CD4-positive, alpha-beta T cell (primary cell): ENCODE measurements at regions not wholly inside any gene's neighbourhood (a gene's known extent, or its start where the extent isn't known, plus 50 kb on each side); places are given as distances from the start of the nearest gene placed in this dataset.

Experiments used
- ATAC-seq: fragments of 200-7000 bp; cut with Tn5 transposase; one replicate; pipeline ENCODE4 v1.10.0; 2022; ENCODE audit warnings: mild to moderate bottlenecking; ENCODE audit not compliant: poor library complexity
- CTCF ChIA-PET: fragments of 350-600 bp; sonication (Branson Sonifier 250); formaldehyde crosslinking; loops from one replicate; lab custom pipeline; 2021; ENCODE audit warnings: antibody characterized with exemption, inconsistent platforms; lab: Charles Lee
- POLR2A ChIA-PET: fragments of 350-600 bp; sonication (Branson Sonifier 250); formaldehyde crosslinking; loops from one replicate; lab custom pipeline; 2021; ENCODE audit warnings: antibody characterized with exemption, inconsistent platforms; lab: Charles Lee
- DNase-seq, 14 experiments: peaks; one replicate each; pipeline ENCODE4 v3.0.0-alpha.2; 2013 to 2020; ENCODE audit warnings: mixed read lengths in 2 of 14
- H3K27ac ChIP-seq, 2 donors: one replicate each; pipeline versions ENCODE4 v1.5.1 to v1.7.0; 2013; ENCODE audit warnings: low read length in 2 of 2, low read depth in 1 of 2, mild to moderate bottlenecking in 1 of 2
- H3K27me3 ChIP-seq, 2 experiments: 1 replicate in 1 of 2; 2 replicates in 1 of 2; pipeline versions ENCODE4 v1.6.1 to v1.7.0; 2013; ENCODE audit warnings: low read length in 2 of 2, control low read depth in 1 of 2, mild to moderate bottlenecking in 1 of 2, moderate library complexity in 1 of 2; ENCODE audit not compliant: insufficient read depth in 2 of 2, control insufficient read depth in 1 of 2
- H3K36me3 ChIP-seq: one replicate; pipeline ENCODE4 v1.6.1; 2013; ENCODE audit warnings: low read length, control low read depth; ENCODE audit not compliant: insufficient read depth
- H3K4me1 ChIP-seq: one replicate; pipeline ENCODE4 v1.6.1; 2013; ENCODE audit warnings: low read length, control low read depth; ENCODE audit not compliant: insufficient read depth
- H3K4me3 ChIP-seq: one replicate; pipeline ENCODE4 v1.5.1; 2013; ENCODE audit warnings: mild to moderate bottlenecking, low read length, moderate library complexity
- H3K9me3 ChIP-seq, 2 experiments: 1 replicate in 1 of 2; 2 replicates in 1 of 2; pipeline versions ENCODE4 v1.6.1 to v1.7.0; 2013; ENCODE audit warnings: low read length in 2 of 2, mild to moderate bottlenecking in 2 of 2, control low read depth in 1 of 2, moderate library complexity in 1 of 2; ENCODE audit not compliant: control insufficient read depth in 1 of 2, insufficient read depth in 1 of 2
- H3K27ac Mint-ChIP-seq: one replicate; pipeline ENCODE4 v1.8.0; 2020; ENCODE audit warnings: mixed read lengths
- H3K27me3 Mint-ChIP-seq: one replicate; pipeline ENCODE4 v1.8.0; 2021; ENCODE audit warnings: mixed read lengths
- H3K36me3 Mint-ChIP-seq: one replicate; pipeline ENCODE4 v1.8.0; 2021; ENCODE audit warnings: low read depth, mixed read lengths
- H3K4me1 Mint-ChIP-seq: one replicate; pipeline ENCODE4 v1.8.0; 2021; ENCODE audit warnings: low read depth, mixed read lengths
- H3K4me3 Mint-ChIP-seq: one replicate; pipeline ENCODE4 v1.8.0; 2020; ENCODE audit warnings: mild to moderate bottlenecking, mixed read lengths
- H3K9me3 Mint-ChIP-seq: one replicate; pipeline ENCODE4 v1.8.0; 2020; ENCODE audit warnings: mixed read lengths
- intact Hi-C, 2 experiments: fragments of 100-400 bp; cut with DNase I in 1 of 2; cut with micrococcal nuclease in 1 of 2; formaldehyde crosslinking; loops; one replicate each; pipeline versions ENCODE4 v1.15.1 to v1.9.0; 2023 to 2025; cut with DNase I, micrococcal nuclease
- TF ChIP-seq, protein P1 (sequence below): fragments of 200-600 bp; IDR thresholded peaks from one replicate; pipeline ENCODE4 v1.8.0; 2022; ENCODE audit warnings: antibody characterized with exemption, mild to moderate bottlenecking

DNA sequence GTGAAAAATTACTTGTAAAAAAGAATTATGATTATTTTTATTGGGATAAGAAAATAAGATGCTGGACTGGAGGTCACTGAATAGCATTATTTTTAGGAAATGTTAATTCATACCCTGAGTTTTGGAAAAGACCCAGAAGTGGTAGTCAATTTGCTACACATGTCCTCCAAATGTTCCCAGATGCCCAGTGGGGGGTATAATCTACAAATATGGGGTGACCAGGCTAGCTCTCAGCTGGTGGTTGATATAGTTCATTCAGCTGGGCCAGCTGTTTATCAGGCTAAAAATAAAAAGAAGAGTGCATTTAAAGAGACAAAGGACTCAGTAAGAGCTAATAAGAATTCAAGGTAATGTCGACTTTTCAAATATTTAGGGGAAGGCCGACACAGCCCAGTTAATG is 402.0 kb upstream of the GOLIM4 start:
- H3K36me3 ChIP-seq: no peaks in the 10 kb centered on the region
- no peaks in the 10 kb centered on the region for H3K9me3 ChIP-seq
- intact Hi-C loops: no loop called here
- no peaks in the 10 kb centered on the region for H3K27me3 ChIP-seq
- Mint-ChIP-seq H3K4me1 (no peaks in the 10 kb centered on the region), H3K27ac (no peak overlapping the region), H3K4me3 (no peak overlapping the region), H3K27me3 (no peaks in the 10 kb centered on the region), H3K9me3 (no peaks in the 10 kb centered on the region), H3K36me3 (no peaks in the 10 kb centered on the region)
- CTCF ChIA-PET: no interaction called here
- TF ChIP-seq, protein P1, sequence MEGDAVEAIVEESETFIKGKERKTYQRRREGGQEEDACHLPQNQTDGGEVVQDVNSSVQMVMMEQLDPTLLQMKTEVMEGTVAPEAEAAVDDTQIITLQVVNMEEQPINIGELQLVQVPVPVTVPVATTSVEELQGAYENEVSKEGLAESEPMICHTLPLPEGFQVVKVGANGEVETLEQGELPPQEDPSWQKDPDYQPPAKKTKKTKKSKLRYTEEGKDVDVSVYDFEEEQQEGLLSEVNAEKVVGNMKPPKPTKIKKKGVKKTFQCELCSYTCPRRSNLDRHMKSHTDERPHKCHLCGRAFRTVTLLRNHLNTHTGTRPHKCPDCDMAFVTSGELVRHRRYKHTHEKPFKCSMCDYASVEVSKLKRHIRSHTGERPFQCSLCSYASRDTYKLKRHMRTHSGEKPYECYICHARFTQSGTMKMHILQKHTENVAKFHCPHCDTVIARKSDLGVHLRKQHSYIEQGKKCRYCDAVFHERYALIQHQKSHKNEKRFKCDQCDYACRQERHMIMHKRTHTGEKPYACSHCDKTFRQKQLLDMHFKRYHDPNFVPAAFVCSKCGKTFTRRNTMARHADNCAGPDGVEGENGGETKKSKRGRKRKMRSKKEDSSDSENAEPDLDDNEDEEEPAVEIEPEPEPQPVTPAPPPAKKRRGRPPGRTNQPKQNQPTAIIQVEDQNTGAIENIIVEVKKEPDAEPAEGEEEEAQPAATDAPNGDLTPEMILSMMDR: no peak
- DNase-seq (no peak), ATAC-seq (no peak)
- H3K4me1 ChIP-seq: no peaks in the 10 kb centered on the region
- POLR2A ChIA-PET: no interaction called here
- H3K27ac ChIP-seq: no peak overlapping the region
- H3K4me3 ChIP-seq: no peak overlapping the region

DNA sequence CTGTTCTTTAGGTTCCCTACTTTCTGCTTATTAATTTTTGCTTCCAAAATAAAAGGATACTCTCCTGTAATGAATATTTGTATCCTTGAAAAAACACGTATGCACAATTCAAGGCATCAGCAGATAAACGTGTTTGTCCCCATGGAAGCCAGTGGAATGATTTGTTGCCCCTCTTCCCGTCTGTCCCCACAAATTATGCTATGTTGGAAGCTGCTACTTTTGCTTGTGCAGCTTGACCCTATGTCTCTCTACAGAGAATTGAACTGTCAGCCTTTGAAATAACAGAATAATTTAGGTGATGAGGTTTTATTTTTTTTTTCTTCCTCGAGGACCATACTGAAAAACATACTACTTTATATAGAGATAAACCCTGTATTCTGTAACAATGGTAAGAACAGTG is 401.5 kb upstream of the GOLIM4 start:
- intact Hi-C loops: no loop called here
- Histone ChIP-seq H3K27me3 (no peaks in the 10 kb centered on the region), H3K4me1 (no peaks in the 10 kb centered on the region), H3K27ac (no peak overlapping the region), H3K4me3 (no peak overlapping the region), H3K36me3 (no peaks in the 10 kb centered on the region), H3K9me3 (no peaks in the 10 kb centered on the region)
- H3K27me3 Mint-ChIP-seq: no peaks in the 10 kb centered on the region
- ChIA-PET CTCF (no interaction called here), POLR2A (no interaction called here)
- H3K4me3 Mint-ChIP-seq: no peak overlapping the region
- TF ChIP-seq, protein P1: no peak
- no peaks in the 10 kb centered on the region for H3K4me1 Mint-ChIP-seq
- H3K27ac Mint-ChIP-seq: no peak overlapping the region
- no peaks in the 10 kb centered on the region for H3K9me3 Mint-ChIP-seq
- no peaks in the 10 kb centered on the region for H3K36me3 Mint-ChIP-seq
- ATAC-seq (no peak), DNase-seq (no peak)

DNA sequence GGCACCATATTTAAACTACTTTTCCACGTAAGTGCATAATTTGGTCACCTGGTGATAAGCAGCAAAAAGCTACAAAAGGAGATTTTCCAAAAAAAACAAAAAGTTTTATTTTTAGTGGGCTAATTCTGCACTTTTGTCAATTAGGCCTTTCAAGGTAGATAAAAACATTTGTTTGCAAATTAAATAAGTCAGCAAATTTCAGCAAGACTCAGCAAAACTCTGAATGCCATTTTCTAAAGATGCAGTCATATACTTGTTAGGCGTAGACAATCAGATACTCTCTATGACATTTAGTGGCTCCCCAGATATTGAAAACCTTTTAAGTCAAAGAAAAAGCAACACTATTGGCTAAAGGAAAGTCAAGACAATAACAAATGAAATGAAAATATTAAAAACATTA is 400.2 kb upstream of the GOLIM4 start:
- Mint-ChIP-seq H3K27ac (no peak overlapping the region), H3K4me3 (no peak overlapping the region), H3K27me3 (no peaks in the 10 kb centered on the region), H3K36me3 (no peaks in the 10 kb centered on the region), H3K4me1 (no peaks in the 10 kb centered on the region), H3K9me3 (no peaks in the 10 kb centered on the region)
- intact Hi-C loops: no loop called here
- ATAC-seq: no peak
- no peaks in the 10 kb centered on the region for H3K4me1 ChIP-seq
- no peaks in the 10 kb centered on the region for H3K27me3 ChIP-seq
- ChIA-PET CTCF (no interaction called here), POLR2A (no interaction called here)
- no peak overlapping the region for H3K27ac ChIP-seq
- no peak overlapping the region for H3K4me3 ChIP-seq
- TF ChIP-seq, protein P1: no peak
- no peaks in the 10 kb centered on the region for H3K9me3 ChIP-seq
- no peak for DNase-seq
- H3K36me3 ChIP-seq: no peaks in the 10 kb centered on the region
